ENCODE measurements at regions not wholly inside any gene's neighbourhood (a gene's known extent, or its start where the extent isn't known, plus 50 kb on each side); places are given as distances from the start of the nearest gene placed in this dataset.

GRCh38 chr6:79788756-79789155, 157.6 kb downstream of the SH3BGRL2 start:
- TF ChIP-seq, protein P1, sequence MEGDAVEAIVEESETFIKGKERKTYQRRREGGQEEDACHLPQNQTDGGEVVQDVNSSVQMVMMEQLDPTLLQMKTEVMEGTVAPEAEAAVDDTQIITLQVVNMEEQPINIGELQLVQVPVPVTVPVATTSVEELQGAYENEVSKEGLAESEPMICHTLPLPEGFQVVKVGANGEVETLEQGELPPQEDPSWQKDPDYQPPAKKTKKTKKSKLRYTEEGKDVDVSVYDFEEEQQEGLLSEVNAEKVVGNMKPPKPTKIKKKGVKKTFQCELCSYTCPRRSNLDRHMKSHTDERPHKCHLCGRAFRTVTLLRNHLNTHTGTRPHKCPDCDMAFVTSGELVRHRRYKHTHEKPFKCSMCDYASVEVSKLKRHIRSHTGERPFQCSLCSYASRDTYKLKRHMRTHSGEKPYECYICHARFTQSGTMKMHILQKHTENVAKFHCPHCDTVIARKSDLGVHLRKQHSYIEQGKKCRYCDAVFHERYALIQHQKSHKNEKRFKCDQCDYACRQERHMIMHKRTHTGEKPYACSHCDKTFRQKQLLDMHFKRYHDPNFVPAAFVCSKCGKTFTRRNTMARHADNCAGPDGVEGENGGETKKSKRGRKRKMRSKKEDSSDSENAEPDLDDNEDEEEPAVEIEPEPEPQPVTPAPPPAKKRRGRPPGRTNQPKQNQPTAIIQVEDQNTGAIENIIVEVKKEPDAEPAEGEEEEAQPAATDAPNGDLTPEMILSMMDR (conservative IDR thresholded peaks at IDR 0.05; ENCODE audit: low read depth, low read length), result no peak
- TF ChIP-seq FOS (IDR thresholded peaks at IDR 0.05; ENCODE audit: low read depth, low read length), result no peak
- no peak for TF ChIP-seq POLR2A (IDR thresholded peaks at IDR 0.05; ENCODE audit: low read depth, low read length)
- TF ChIP-seq NFE2L2 (IDR thresholded peaks at IDR 0.05; ENCODE audit: low read depth, low read length), result no peak
